Calu3 (cell line): ENCODE measurements at regions not wholly inside any gene's neighbourhood (a gene's known extent, or its start where the extent isn't known, plus 50 kb on each side); places are given as distances from the start of the nearest gene placed in this dataset.

Experiments
- BruUV-seq: library from RNA; stranded (reverse); fragments of 400-500 nt; replicated peaks from 2 replicates; lab custom pipeline; 2021; lab: Mats Ljungman, UMichigan
- CTCF ChIA-PET: fragments of 300-600 bp; sonication (Branson Sonifier 250); formaldehyde crosslinking; loops from one replicate; lab custom pipeline; 2022; ENCODE audit warnings: antibody characterized with exemption; lab: Charles Lee
- DNase-seq: peaks from one replicate; pipeline ENCODE4 v3.0.0; 2022
- H3K27ac Mint-ChIP-seq: one replicate; pipeline ENCODE4 v1.8.0; 2022; ENCODE audit warnings: mixed read lengths; ENCODE audit not compliant: unreplicated experiment
- H3K27me3 Mint-ChIP-seq: one replicate; pipeline ENCODE4 v1.8.0; 2022; ENCODE audit warnings: mixed read lengths; ENCODE audit not compliant: unreplicated experiment
- H3K36me3 Mint-ChIP-seq: one replicate; pipeline ENCODE4 v1.8.0; 2022; ENCODE audit warnings: mild to moderate bottlenecking, moderate library complexity, mixed read lengths; ENCODE audit not compliant: insufficient read depth, unreplicated experiment
- H3K4me1 Mint-ChIP-seq: one replicate; pipeline ENCODE4 v1.8.0; 2022; ENCODE audit warnings: mild to moderate bottlenecking, low read depth, mixed read lengths; ENCODE audit not compliant: unreplicated experiment
- H3K4me3 Mint-ChIP-seq: one replicate; pipeline ENCODE4 v1.8.0; 2022; ENCODE audit warnings: mild to moderate bottlenecking, low read depth, moderate library complexity, mixed read lengths; ENCODE audit not compliant: unreplicated experiment
- H3K9me3 Mint-ChIP-seq: one replicate; pipeline ENCODE4 v1.8.0; 2022; ENCODE audit warnings: low read depth, mixed read lengths; ENCODE audit not compliant: unreplicated experiment
- CTCF ChIP-seq: fragments of 200-600 bp; IDR thresholded peaks from one replicate; pipeline ENCODE4 v1.8.0; 2022; ENCODE audit warnings: antibody characterized with exemption; ENCODE audit not compliant: unreplicated experiment
- intact Hi-C: fragments of 100-400 bp; cut with micrococcal nuclease; formaldehyde crosslinking; loops from one replicate; pipeline ENCODE4 v1.10.0; 2022; ENCODE audit not compliant: unreplicated experiment

GRCh38 chr9:84145031-84145430 is 164.4 kb downstream of the RMI1 start:
- Mint-ChIP-seq H3K9me3 (no peaks in the 10 kb centered on the region), H3K4me1 (peaks cover 10% of the 10 kb centered on the region), H3K27me3 (peaks cover 42% of the 10 kb centered on the region), H3K36me3 (peaks cover 4% of the 10 kb centered on the region), H3K4me3 (no peak overlapping the region), H3K27ac (no peak overlapping the region)
- TF ChIP-seq CTCF: no peak
- intact Hi-C loops: no loop called here
- BruUV-seq: no TSS peak
- CTCF ChIA-PET: no interaction called here
- DNase-seq: no peak

DNA sequence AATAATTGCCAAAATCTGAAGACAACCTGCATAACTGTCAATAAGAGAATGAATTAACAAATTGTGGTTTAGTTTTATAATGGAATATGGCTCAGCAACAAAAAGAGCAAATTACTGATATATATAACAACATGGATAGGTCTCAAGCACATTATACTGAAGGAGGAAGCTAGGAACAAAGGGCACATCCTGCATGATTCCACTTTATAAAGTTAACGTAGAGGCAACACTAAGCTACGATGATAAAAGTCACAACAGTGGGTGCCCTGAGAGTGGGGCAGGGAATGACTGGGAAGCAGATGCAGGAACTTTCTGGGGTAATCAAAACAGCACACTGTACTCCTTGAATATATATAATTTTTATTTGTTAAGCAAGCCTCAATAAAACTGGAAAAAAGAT is 165.2 kb downstream of the RMI1 start:
- no peaks in the 10 kb centered on the region for H3K9me3 Mint-ChIP-seq
- no TSS peak for BruUV-seq
- no peak overlapping the region for H3K27ac Mint-ChIP-seq
- H3K4me3 Mint-ChIP-seq: no peak overlapping the region
- DNase-seq: no peak
- peaks cover 35% of the 10 kb centered on the region for H3K27me3 Mint-ChIP-seq
- CTCF ChIA-PET: no interaction called here
- H3K36me3 Mint-ChIP-seq: peaks cover under 1% of the 10 kb centered on the region
- peaks cover 4% of the 10 kb centered on the region for H3K4me1 Mint-ChIP-seq
- intact Hi-C loops: no loop called here
- no peak for TF ChIP-seq CTCF

DNA sequence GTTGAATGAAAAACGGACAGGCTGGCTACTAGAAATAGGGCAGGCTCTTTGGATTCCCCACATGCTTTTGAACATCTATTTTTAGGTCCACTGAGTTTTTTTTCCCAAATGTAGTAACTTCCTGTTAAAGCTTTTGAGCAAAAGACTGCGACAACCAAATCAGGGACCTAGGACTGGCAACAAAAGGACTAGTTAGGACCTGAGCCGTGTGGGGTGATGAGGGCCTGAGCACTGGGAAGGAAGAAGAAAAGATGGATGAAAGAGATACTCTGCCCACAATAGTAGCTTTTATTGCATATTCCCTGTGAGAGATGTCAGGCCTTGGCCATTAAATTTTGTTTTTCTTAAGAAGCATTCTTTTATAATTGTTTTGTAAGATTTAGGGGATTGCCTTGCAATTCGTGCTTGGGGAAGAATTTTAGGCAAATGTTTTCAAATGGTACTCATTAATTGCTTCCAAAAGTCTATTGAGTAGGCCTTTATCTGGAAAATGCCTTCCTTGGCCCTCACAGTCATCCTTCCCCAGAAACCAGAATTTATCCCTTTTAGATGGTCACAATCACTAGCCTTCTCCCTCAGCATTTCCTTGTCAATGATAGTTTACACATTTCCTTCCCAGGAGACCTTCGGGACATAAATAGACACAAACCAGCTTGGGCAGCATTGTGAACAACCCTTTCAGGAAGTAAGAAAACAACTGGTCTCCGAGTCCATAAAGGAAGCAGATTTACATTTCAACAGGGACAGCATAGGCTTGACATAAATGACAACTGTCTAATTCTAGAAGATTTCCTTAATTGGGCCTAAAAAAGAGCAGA is 166.5 kb downstream of the RMI1 start:
- Mint-ChIP-seq H3K9me3 (no peaks in the 10 kb centered on the region), H3K27ac (no peak overlapping the region), H3K27me3 (peaks cover 21% of the 10 kb centered on the region), H3K4me1 (no peaks in the 10 kb centered on the region), H3K36me3 (no peaks in the 10 kb centered on the region), H3K4me3 (no peak overlapping the region)
- DNase-seq: no peak
- no peak for TF ChIP-seq CTCF
- CTCF ChIA-PET: no interaction called here
- intact Hi-C loops: no loop called here
- no TSS peak for BruUV-seq

DNA sequence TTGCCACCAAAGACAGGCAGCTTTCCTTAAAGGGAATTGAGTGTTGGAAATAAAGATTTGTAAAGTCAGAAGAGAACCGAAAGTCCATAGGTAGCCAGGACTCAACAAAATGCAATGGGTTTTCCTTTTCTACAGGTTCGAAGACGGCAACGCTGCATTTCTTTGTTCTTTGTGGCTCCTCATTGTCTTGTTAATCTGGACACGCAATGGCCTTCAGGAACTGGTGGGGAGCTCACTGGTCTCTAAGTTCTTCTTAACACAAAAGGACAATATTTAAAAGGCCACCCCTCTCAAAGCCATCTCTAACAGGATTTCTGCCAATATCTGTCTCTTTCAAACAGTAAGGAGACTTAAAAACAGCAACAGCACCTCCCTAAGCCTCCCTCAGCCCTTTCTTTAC is 170.6 kb downstream of the RMI1 start:
- H3K27me3 Mint-ChIP-seq: no peaks in the 10 kb centered on the region
- H3K4me1 Mint-ChIP-seq: no peaks in the 10 kb centered on the region
- intact Hi-C loops: no loop called here
- H3K9me3 Mint-ChIP-seq: no peaks in the 10 kb centered on the region
- no peak for TF ChIP-seq CTCF
- CTCF ChIA-PET: no interaction called here
- BruUV-seq: no TSS peak
- no peak for DNase-seq
- H3K36me3 Mint-ChIP-seq: no peaks in the 10 kb centered on the region
- H3K27ac Mint-ChIP-seq: no peak overlapping the region
- H3K4me3 Mint-ChIP-seq: no peak overlapping the region
